NCI-H2227 treated with DMSO at 0.1 percent for 48 hours (cell line): ENCODE measurements at regions not wholly inside any gene's neighbourhood (a gene's known extent, or its start where the extent isn't known, plus 50 kb on each side); places are given as distances from the start of the nearest gene placed in this dataset.

ENCODE experiments used
- DNase-seq: peaks from one replicate; lab custom pipeline; 2025; lab: John Stamatoyannopoulos, UW

DNA sequence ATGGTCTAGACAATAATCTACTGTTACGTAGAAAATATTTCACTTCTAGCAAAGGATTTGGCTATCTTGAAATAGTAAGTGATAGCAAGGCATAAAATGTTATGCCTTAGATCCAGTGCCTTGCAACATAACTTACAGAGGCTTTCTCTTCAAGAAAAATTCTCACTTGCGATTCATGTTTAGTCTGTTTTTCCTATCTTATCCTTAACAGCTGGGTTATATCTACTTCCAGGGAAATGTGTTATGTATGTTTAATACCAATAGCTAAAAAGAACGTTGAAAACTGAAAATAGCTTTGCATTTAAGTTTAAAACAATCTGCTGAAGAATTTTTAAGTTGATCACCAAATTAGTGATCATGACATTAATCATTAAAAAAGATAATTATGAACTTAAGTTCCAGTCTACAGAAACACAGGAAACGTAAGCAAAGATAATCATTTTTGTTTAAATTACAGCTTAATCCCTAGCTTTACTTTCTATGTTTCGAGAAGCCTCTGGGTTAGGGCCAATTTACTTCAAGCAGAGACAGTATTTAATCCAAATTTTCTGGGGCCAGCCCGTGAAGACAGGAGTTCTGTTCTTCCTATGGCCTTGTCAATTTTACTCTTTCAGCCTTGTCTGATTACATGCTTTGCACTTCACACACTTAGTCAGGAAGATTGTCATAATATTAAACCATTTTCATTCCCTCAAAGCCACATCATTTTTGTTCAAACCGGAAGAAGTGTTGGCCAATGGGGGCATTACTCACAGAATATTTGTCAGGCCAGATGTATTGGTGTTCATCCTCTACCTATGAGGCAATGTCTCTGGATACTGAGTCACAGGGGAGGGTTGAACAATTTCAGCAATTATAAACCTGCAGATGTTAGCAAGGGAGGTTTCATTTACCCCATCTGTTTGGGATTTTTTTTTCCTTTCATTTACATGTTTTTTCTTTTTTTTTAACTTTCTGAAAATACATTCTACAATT, 1132.9 kb upstream of the ZEB2 start:
- no peak for DNase-seq

DNA sequence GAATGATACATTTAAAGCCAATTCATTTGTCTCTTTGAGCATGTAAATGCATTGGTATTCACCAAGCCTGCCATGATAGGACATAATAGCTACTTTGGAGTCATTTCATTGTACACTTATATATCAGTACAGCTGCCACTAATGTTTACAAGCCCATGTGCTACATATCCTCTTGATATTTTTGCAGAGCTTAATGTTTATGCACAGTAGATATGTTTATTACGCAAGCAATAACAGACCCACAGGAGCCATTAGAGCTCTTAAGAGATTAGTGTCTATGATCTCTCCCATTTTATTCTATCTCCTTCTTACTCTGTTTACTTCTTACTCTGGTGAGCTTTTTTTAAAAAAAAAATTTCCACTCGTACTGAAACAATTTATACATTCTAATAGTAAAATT, 1132.1 kb upstream of the ZEB2 start:
- DNase-seq: no peak

DNA sequence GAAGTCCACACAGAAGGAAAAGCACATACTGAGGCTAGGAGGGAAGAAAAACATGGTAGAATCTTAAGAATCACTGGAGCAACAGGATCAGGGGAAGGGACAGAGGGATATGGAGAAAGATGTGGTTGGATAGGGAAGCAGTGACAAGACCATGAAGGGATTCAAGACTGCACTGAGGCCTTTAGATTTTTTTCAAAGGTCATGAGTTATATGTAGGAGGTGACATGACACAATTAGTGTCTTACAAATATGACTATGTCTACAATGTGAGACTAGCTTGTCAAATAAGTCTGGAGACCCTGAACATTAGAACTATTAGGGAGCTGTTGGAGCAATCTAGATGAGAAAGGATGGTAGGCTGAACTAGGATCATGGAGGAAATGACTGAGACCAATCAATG, 1130.3 kb upstream of the ZEB2 start:
- no peak for DNase-seq

DNA sequence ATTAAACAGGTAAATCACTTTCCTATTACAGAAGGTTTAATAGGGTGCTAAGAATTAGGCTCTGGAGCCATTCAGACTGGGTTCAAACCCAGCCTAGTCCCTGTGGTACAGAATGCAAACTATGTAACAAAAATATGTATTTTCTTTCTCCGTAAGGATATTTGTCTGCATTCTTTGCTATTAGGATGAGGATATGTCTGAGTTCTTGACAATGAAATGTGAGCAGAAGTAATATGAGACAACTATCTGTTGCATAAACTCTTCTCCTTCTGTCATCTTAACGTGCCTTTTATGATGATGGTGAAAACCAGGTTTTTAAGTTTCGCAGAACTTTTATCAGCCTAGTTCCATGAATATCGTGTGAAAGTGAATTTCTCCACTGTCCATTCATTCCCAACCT, 1129.1 kb upstream of the ZEB2 start:
- no peak for DNase-seq

DNA sequence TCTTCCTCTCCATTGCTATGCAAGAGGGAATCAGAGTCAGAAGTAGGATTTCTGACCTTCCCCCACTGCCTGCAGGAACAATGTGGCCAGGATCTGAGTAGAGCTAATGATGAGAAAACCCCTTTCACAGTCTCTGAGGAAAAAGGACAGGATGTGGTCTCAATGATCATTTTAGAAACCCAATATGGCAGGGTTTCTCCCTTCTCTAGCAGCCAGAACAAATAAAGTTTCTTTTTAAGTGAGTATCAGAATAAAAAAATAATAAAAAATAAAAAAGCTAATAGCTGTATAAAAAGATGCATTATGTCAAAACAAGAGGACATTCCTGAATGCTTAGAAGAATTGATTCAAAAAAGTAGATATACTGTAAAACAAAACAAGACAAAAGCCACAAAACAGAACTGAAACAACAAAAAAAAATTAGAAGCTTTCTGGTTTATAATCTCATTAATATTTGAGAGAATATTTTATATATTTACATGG, 1124.9 kb upstream of the ZEB2 start:
- DNase-seq: no peak

DNA sequence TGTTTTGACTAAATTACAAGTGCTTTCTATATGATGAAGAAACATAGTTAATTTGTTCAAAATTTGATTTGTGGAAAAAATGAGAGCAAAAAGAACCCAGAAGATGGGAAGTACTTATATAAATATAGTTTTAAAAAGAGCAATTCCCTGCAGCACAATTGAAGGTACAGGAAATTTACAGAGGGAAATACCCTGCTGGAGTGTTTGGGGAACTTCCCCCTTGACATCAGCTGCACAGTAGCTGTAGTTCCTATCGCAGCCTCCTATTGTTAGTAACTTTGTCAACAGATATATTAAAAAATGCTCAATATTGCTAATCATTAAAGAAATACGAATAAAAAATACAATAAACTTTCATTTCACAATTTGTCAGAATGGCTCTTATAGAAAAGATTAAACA, 1118.8 kb upstream of the ZEB2 start:
- DNase-seq: no peak

DNA sequence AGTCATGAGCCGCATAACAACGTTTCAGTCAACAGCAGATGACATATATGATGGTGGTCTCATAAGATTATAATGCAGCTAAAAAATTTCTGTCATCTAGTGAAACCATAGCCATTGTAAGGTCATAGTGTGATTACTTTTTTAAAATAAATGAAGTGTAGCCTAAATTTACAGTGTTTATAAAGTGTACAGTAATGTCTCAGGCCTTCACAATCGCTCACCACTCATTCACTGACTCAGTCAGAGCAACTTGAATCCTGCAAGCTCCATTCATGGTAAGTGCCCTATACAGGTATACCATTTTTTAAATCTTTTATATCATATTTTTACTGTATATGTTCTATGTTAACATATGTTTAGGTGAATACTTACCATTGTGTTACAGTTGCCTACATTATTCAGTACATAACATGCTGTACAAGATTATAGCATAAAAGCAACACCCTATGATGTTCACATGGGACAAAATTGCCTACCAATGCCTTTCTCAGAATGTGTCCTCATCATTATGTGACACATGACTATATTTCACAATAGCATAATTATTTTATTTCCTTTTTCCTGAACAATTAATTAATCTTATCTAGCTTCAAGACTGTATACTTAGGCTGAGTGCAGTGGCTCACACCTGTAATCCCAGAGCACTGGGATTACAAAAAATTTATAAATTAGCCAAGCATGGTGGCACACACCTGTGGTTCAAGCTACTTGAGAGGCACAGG, 1115.9 kb upstream of the ZEB2 start:
- no peak for DNase-seq

DNA sequence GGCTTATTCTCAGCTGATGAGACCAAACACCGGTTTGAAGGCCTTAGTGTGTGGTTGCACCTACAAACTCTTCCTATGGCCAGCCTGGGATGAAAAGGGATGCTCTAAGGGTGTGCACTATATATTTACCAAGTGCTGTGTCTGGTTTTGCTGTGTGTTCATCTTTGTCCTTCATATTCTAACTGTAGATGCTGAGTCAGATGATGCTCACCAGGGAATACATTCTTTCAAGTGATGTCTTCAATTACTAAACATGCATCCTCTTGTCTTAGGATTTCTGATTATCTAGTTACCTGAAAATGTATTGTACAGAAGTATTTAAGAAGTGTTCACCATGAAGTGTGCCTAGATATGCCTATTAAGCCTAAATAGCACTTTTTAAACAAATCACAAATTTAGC, 1111.6 kb upstream of the ZEB2 start:
- no peak for DNase-seq

DNA sequence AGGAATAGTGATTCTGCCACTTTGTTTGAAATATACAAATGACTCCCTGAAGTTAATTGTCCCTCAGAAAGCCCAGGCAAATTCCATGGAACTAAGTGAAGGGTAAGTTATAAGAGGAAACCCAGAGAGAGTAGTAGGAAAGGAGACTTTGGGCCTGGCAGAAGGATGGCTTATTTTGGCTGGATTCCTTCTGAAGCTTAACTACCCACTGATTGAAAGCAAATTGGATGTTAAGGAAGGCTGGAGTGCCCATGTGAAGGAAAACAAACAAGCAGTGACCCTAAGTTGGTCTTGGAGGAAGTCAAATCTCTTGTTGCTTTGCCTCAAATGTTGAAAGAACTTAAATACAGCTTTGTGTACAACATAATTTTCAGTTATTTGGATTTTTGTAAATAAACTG, 1106.4 kb upstream of the ZEB2 start:
- no peak for DNase-seq

DNA sequence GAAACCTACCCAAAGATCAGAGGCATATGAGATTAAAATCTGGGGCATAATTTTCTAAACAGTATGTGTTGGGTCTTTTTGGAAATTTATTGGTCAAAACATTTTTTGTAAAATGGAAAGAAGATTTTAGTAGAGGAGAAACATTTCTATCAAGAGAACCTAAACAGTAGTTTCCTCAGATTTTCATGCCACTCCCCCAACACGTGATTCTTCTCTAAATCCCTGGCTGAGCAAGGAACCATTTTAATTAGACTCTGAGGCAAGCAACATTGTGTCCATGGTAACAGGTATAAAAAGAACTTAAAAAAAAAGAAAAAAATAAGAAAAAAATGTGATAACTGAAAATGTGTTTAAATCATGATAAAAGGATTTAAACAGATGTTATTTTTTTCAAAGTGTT, 1105.2 kb upstream of the ZEB2 start:
- no peak for DNase-seq

DNA sequence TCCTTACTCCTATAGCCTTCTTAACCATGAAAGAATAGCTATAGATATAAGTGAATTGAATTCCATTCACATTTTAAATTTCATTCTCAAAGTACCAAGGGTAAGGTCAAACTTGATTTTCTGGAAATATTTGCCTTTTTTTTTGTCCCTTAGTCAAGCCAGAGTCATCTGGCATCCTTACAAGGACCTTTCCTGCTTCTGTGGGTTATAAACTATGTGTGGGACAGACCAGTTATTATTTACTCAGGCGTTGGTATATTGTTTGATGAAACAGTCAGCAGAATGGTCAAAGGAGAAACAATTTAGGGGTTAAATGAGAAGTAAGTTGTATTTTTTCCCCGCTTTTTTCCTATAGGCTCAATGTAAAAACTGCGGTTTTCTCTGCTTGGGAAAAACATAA, 1103.2 kb upstream of the ZEB2 start:
- no peak for DNase-seq

DNA sequence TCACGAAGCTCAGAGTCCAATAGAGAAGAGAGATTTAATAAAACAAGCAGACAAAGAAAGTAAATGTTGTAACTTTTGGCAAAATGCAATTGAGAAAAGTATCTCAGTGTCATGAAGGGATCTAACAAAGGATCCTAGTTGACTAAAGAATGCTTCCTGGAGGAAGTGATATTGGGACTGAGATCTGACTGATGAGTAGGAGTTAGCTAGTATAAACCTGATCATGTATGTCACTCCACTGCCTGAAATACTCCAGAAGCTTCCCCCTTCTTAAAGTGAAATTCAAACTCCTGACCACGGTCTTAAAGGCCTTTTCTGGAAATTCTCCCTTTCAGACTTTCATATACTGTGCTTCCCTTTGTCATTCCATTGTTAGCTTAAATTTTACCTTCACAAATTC, 1102.4 kb upstream of the ZEB2 start:
- no peak for DNase-seq

DNA sequence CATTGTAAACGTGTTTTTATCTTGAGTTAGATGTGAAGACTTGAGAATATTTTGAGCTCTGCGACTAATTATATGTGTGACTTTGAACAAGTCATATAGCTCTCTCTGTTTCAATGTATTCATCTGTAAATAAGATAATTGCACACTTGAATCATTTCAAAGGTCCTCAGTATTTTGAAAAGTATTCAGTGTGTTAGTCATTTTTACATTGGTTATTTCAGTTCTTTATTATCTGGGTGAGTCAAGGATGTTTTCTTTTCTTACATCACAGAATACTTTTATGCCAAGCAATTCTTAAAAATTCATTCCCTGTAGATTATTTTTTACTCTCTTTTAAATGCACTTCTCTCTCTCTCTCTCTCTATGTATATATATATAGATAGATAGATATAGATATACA, 1098.0 kb upstream of the ZEB2 start:
- no peak for DNase-seq

DNA sequence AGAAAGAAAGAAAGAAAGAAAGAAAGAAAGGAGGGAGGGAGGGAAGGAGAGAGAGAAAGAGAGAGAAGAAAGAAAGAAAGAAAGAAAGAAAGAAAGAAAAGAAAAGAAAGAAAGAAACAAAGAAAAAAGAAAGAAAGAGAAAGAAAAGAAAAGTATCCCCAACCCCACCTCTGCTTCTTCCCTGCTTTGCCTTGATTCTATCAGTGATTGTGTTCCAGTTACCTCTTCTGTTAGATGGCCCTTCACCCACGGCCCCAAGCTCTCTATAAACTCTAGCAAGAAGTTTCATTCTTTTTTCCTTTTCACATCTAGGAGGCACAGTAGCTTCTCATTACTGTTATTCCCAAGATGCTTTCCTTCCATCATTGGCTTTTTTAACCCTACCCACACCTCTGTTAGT, 1097.5 kb upstream of the ZEB2 start:
- no peak for DNase-seq

DNA sequence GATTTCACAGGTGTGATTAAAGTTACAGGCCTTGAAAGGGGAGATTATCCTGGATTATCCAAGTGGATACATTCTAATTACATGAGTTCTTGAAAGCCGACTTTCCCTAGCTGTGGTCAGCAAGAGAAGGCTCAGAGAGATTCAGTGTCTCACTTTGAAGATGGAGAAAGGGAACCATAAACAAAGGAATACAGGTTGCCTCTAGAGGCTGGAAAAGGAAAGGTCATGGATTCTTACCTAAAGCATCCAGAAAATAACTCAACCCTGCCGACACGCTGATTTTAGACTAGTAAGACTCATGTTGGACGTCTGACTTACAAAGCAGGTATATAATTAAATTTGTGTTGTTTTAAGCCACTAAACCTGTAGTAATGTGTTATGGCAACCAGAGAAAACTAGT, 1095.7 kb upstream of the ZEB2 start:
- DNase-seq: no peak

DNA sequence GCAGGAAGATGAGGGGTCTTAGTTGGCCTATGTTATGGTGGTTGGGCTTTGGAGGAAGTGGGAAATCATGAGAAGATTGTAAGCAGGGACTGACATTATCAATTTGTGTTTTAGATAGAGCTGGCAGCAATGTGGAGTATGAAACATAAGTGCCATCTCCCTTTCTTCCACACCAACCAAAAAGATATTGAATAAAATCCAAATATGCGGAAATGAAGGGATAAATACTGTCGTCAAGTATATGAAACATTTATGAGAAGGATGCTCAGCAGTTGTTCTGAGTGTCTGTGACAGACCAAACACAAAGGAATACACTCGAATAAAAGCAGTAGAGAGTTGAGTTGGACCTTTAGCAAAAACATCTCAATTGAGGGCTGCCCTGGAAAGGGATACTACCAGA, 1090.0 kb upstream of the ZEB2 start:
- no peak for DNase-seq

DNA sequence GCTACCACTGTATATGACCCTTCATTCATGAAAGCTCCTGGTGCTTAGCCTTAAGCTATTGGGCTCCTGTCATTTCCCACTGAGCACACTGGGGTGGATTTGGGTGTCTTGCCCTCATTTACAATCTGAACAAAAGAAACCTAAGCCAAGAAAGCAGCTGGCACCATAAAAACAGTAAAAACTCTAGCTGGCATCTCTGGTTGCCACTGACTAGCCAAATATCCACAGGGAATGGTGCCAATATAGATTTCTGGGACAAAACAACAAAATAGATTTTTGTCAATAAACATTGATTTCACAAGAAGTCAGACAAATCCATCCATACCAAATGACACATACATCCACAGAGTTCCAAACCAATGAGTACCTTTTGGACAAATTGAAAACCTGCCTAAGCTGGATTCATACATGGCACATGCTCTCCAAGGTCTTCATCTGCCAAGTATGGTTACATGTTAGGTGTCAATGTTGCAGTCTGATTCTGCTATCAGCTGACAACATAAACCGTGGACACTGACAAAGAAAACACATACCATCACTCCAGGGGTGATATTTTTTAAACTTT, 1081.5 kb upstream of the ZEB2 start:
- no peak for DNase-seq

DNA sequence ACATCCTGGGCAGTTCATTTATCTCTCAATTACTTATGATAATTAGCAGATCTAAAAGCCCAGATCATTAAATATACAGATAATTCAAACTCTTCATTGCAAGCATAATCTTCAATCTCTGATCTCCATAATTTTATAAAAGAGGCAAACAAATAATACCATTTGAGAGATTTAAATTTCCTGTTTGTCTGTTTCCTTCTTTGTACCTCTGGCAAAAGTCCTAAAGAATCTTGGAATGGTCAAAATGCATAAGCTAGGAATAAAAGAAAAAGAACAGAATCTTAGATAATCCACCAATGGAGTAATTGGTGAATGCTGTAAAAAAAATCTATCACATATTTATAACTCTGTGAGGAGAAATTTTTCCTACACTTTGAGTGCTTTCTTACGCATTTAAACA, 1080.9 kb upstream of the ZEB2 start:
- no peak for DNase-seq

DNA sequence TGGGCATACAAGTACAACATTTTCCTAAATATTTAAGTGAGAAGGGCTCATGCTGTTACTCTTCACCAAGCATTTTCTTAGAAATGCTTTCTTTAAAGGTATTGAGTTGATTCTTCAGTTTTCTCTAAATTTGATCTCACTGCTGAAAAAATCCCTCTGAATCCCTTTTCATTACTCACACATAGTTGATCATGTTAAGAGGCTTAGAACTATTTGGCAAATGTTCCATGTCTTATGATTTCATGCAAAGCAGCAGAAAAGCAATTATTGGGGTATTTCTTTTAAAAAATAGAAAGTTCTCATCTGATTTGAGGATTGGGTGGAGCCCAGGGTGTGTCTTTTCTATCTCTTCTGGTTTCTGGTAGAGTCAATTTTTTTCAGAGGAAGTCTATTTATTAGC, 1079.8 kb upstream of the ZEB2 start:
- no peak for DNase-seq

DNA sequence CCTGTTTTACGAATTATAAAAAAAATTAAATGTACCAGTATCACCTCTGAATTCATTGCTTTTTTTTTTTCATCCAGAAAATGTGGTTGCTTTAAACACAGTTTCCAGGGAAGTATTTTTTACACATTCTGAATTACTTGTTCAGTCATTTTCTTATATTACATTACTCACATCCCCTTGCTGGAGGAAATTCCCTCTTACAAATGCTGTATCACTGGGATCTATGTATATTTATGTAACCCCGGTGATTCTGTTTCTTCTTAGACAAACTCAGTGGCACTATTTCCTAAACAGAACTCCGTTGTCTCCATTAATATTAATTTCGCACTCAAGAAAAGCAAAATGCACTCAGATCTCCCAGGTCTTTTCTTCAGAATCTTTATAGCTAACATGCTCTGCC, 1078.5 kb upstream of the ZEB2 start:
- DNase-seq: no peak

DNA sequence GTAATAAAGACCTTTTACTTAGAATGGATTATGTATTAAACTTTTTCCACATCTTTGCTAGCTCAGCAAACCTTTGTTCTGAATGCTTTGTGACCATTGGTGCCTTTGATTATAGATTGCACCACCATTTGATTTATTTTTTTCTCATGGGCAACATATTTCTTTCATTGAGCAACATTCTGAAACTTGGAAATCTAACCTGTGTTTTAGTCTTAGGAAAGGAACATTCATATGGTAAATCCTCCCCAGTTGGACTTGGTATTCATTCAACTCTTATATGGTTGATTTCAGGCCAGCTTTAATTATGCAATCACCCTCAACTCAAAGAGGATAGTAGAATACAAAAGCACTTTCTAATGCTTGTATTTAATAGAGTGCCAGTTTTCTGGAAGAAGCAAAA, 1077.9 kb upstream of the ZEB2 start:
- no peak for DNase-seq

DNA sequence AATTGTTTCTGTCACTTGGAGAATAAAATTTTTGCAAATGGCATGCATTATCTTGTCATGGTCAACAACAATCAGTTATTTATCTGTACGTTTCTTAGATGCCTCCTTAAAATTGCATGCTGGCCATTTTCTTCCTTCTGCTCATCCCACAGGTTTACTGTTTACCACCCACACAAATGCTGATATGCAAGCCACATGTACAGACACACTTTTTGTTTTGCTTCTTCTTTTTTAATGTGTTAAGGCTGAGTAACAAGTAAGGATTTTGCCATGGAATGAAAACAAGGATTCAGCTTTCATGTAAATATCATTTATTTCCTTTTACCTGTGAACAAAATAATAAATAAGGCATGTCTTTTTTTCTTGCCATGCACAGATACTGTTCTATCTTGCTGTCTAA, 1077.1 kb upstream of the ZEB2 start:
- no peak for DNase-seq

DNA sequence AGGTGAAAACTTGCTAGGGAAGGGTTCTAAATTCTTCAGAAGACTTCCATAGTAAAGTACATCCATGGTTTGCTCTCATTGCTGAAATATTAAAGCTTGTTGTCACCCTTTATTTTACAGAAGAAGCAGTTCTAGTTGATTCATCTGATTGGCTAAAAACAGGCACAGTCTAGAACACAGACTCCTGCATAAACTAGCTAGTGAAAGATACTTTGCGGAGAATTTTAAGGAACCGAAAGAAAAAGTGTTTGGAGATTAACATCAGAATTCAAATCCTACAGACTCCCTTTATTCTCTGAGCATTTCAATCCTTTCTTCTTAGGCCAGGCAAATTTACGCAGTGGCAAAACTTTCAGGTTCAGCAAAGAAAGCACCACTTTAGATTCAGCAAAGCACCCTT, 1076.5 kb upstream of the ZEB2 start:
- DNase-seq: no peak
